Lung (tissue), 11 donors: ENCODE measurements at regions not wholly inside any gene's neighbourhood (a gene's known extent, or its start where the extent isn't known, plus 50 kb on each side); places are given as distances from the start of the nearest gene placed in this dataset.

ENCODE experiments used
- ATAC-seq: fragments of 200-7000 bp; cut with Tn5 transposase; one replicate; pipeline ENCODE4 v1.9.1; 2020; ENCODE audit warnings: moderate number of reproducible peaks; ENCODE audit not compliant: insufficient read depth, low FRiP score
- DNase-seq, 3 donors: peaks; one replicate each; pipeline ENCODE4 v3.0.0-alpha.2; 2013 to 2017
- H3K27ac ChIP-seq, 2 donors: one replicate each; pipeline ENCODE4 v1.5.1; 2013; ENCODE audit warnings: mild to moderate bottlenecking in 2 of 2, moderate library complexity in 2 of 2, control low read depth in 1 of 2, inconsistent platforms in 1 of 2, low read depth in 1 of 2, low read length in 1 of 2
- H3K27me3 ChIP-seq, 3 donors: one replicate each; pipeline ENCODE4 v1.5.1; 2013; ENCODE audit warnings: low read length in 2 of 3; ENCODE audit not compliant: control insufficient read depth in 3 of 3, insufficient read depth in 3 of 3
- H3K36me3 ChIP-seq, 4 donors: one replicate each; pipeline ENCODE4 v1.5.1; 2013; ENCODE audit warnings: low read length in 4 of 4, mild to moderate bottlenecking in 1 of 4, moderate library complexity in 1 of 4; ENCODE audit not compliant: control insufficient read depth in 4 of 4, insufficient read depth in 4 of 4
- H3K4me1 ChIP-seq, 5 donors: one replicate each; pipeline ENCODE4 v1.5.1; 2013; ENCODE audit warnings: low read length in 5 of 5, mild to moderate bottlenecking in 2 of 5, moderate library complexity in 1 of 5; ENCODE audit not compliant: control insufficient read depth in 5 of 5, insufficient read depth in 5 of 5
- H3K4me3 ChIP-seq: one replicate; pipeline ENCODE4 v1.5.1; 2013; ENCODE audit warnings: mild to moderate bottlenecking, control low read depth, moderate library complexity
- H3K9ac ChIP-seq, 2 donors: one replicate each; pipeline ENCODE4 v1.5.1; 2013; ENCODE audit warnings: low read length in 2 of 2, control low read depth in 1 of 2; ENCODE audit not compliant: insufficient read depth in 1 of 2
- H3K9me3 ChIP-seq, 4 donors: one replicate each; pipeline ENCODE4 v1.5.1; 2013; ENCODE audit warnings: low read length in 3 of 4, mild to moderate bottlenecking in 1 of 4, moderate library complexity in 1 of 4; ENCODE audit not compliant: control insufficient read depth in 4 of 4, insufficient read depth in 3 of 4
- CTCF ChIP-seq: IDR thresholded peaks from 2 replicates; pipeline ENCODE4 v1.5.1; 2012; ENCODE audit warnings: mild to moderate bottlenecking; ENCODE audit errors: control extremely low read depth, extremely low read depth
- WGBS, 2 donors: extraction: QIAGEN DNeasy Blood & Tissue Kit; methylation state at CpG; one replicate each; pipeline ENCODE4 v1.1.7; 2013; 5-methylcytosine and 5-hydroxymethylcytosine counted together
- donor health status: control.
- donor health status: control.
- donor health status: Bipolar disorder and iron deficiency.
- donor health status: healthy.
- donor health status: DM: yes; HTN: yes; CAD: no.

GRCh38 chr13:100940658-100941057 is 266.1 kb upstream of the TMTC4 start:
- Histone ChIP-seq H3K9me3 (no peaks in the 10 kb centered on the region), H3K36me3 (no peaks in the 10 kb centered on the region), H3K4me1 (no peaks in the 10 kb centered on the region), H3K9ac (no peak overlapping the region), H3K27ac (no peak overlapping the region), H3K4me3 (no peak overlapping the region), H3K27me3 (no peaks in the 10 kb centered on the region)
- 77 to 81% methylated on average over 4 of the region's 4 CpGs for WGBS, 2 donors
- ATAC-seq (no peak), DNase-seq (no peak)
- no peak for TF ChIP-seq CTCF

- Histone ChIP-seq H3K36me3 (no peaks in the 10 kb centered on the region), H3K4me1 (peaks cover 0 to 2% (median 0%) of the 10 kb centered on the region in 5 donors), H3K4me3 (no peak overlapping the region), H3K9ac (no peak overlapping the region), H3K27me3 (no peaks in the 10 kb centered on the region), H3K9me3 (peaks cover 0 to 2% (median 0%) of the 10 kb centered on the region in 4 donors), H3K27ac (no peak overlapping the region)
- no peak for TF ChIP-seq CTCF
- ATAC-seq (no peak), DNase-seq (no peak)
- WGBS, 2 donors, result 96 to 100% methylated on average over 1 of the region's 1 CpG
These were observed 259.2 kb upstream of the TMTC4 start for GRCh38 chr13:100933841-100934240.

- WGBS, 2 donors, result 59 to 62% methylated on average over 3 of the region's 3 CpGs
- Histone ChIP-seq H3K36me3 (no peaks in the 10 kb centered on the region), H3K4me1 (no peaks in the 10 kb centered on the region), H3K9me3 (no peaks in the 10 kb centered on the region), H3K9ac (no peak overlapping the region), H3K27ac (no peak overlapping the region), H3K4me3 (no peak overlapping the region), H3K27me3 (no peaks in the 10 kb centered on the region)
- ATAC-seq (no peak), DNase-seq (no peak)
- TF ChIP-seq CTCF, result no peak
These were observed 248.0 kb upstream of the TMTC4 start for GRCh38 chr13:100922599-100922998.

- no peak for TF ChIP-seq CTCF
- H3K36me3 ChIP-seq, result no peaks in the 10 kb centered on the region
- H3K9me3 ChIP-seq, result no peaks in the 10 kb centered on the region
These were observed 246.5 kb upstream of the TMTC4 start for GRCh38 chr13:100921139-100921538.

More at GRCh38 chr13:100921139-100921538, 246.5 kb upstream of the TMTC4 start:
- Histone ChIP-seq H3K27me3 (no peaks in the 10 kb centered on the region), H3K9ac (no peak overlapping the region), H3K27ac (no peak overlapping the region), H3K4me3 (no peak overlapping the region), H3K4me1 (no peaks in the 10 kb centered on the region)
- 71 to 79% methylated on average over 4 of the region's 4 CpGs for WGBS, 2 donors
- ATAC-seq (no peak), DNase-seq (no peak)
